Thoracic aorta (tissue), 2 donors: ENCODE measurements at regions not wholly inside any gene's neighbourhood (a gene's known extent, or its start where the extent isn't known, plus 50 kb on each side); places are given as distances from the start of the nearest gene placed in this dataset.

Experiments
- ATAC-seq: fragments of 150-250 bp; one replicate; pipeline ENCODE4 v1.8.0; 2017; ENCODE audit warnings: low read depth; ENCODE audit not compliant: insufficient number of reproducible peaks, low FRiP score
- DNase-seq: peaks from one replicate; pipeline ENCODE4 v3.0.0-alpha.2; 2020; ENCODE audit warnings: low spot score
- H3K27ac ChIP-seq, 2 donors: fragments of 200-600 bp; sonication (generic); 1 replicate in 1 of 2; 2 replicates in 1 of 2; pipeline ENCODE4 v1.5.1; 2016; ENCODE audit warnings: mild to moderate bottlenecking in 2 of 2, moderate library complexity in 2 of 2
- H3K27me3 ChIP-seq: fragments of 200-600 bp; sonication (generic); replicated peaks from 2 replicates; pipeline ENCODE4 v1.6.0; 2016; ENCODE audit warnings: mild to moderate bottlenecking; ENCODE audit not compliant: insufficient read depth
- H3K36me3 ChIP-seq: fragments of 200-600 bp; sonication (generic); one replicate; pipeline ENCODE4 v1.5.1; 2016
- H3K4me1 ChIP-seq, 2 donors: fragments of 200-600 bp; sonication (generic); 1 replicate in 1 of 2; 2 replicates in 1 of 2; pipeline versions ENCODE4 v1.5.1 to v1.6.0; 2016; ENCODE audit warnings: low read depth in 2 of 2, mild to moderate bottlenecking in 1 of 2; ENCODE audit not compliant: control insufficient read depth in 1 of 2
- H3K4me3 ChIP-seq: fragments of 200-600 bp; sonication (generic); 2 replicates; pipeline ENCODE4 v1.5.1; 2016; ENCODE audit warnings: mild to moderate bottlenecking
- H3K9me3 ChIP-seq: fragments of 200-600 bp; sonication (generic); 2 replicates; pipeline ENCODE4 v1.5.1; 2016
- CTCF ChIP-seq: fragments of 200-600 bp; sonication (generic); IDR thresholded peaks from one replicate; pipeline ENCODE4 v1.5.1; 2019; ENCODE audit warnings: antibody characterized with exemption

GRCh38 chr12:107385509-107385908 is 292.2 kb upstream of the CRY1 start:
- TF ChIP-seq CTCF: no peak
- Histone ChIP-seq H3K4me1 (no peaks in the 10 kb centered on the region), H3K9me3 (no peaks in the 10 kb centered on the region), H3K27ac (no peak overlapping the region), H3K4me3 (no peak overlapping the region), H3K36me3 (no peaks in the 10 kb centered on the region), H3K27me3 (no peaks in the 10 kb centered on the region)
- DNase-seq: no peak
- no peak for ATAC-seq

- no peak for TF ChIP-seq CTCF
- Histone ChIP-seq H3K4me1 (no peaks in the 10 kb centered on the region), H3K36me3 (no peaks in the 10 kb centered on the region), H3K27me3 (no peaks in the 10 kb centered on the region), H3K27ac (no peak overlapping the region), H3K9me3 (no peaks in the 10 kb centered on the region), H3K4me3 (no peak overlapping the region)
- ATAC-seq (no peak), DNase-seq (no peak)
Measured at GRCh38 chr12:107386569-107386968, 293.2 kb upstream of the CRY1 start.

- DNase-seq (no peak), ATAC-seq (no peak)
- Histone ChIP-seq H3K27ac (no peak overlapping the region), H3K9me3 (no peaks in the 10 kb centered on the region), H3K4me3 (no peak overlapping the region), H3K27me3 (no peaks in the 10 kb centered on the region), H3K4me1 (no peaks in the 10 kb centered on the region), H3K36me3 (no peaks in the 10 kb centered on the region)
- no peak for TF ChIP-seq CTCF
Measured at GRCh38 chr12:107388263-107388662, 294.9 kb upstream of the CRY1 start.

- no peaks in the 10 kb centered on the region for H3K4me1 ChIP-seq
- no peak overlapping the region for H3K4me3 ChIP-seq
- H3K9me3 ChIP-seq: no peaks in the 10 kb centered on the region
- DNase-seq: no peak
- no peak overlapping the region for H3K27ac ChIP-seq
- TF ChIP-seq CTCF: no peak
- ATAC-seq: no peak
- no peaks in the 10 kb centered on the region for H3K27me3 ChIP-seq
- no peaks in the 10 kb centered on the region for H3K36me3 ChIP-seq
Measured at GRCh38 chr12:107390414-107390813, 295.2 kb upstream of the PWP1 start.

- ATAC-seq (no peak), DNase-seq (no peak)
- Histone ChIP-seq H3K27ac (no peak overlapping the region), H3K9me3 (no peaks in the 10 kb centered on the region), H3K4me1 (no peaks in the 10 kb centered on the region), H3K4me3 (no peak overlapping the region), H3K27me3 (no peaks in the 10 kb centered on the region), H3K36me3 (no peaks in the 10 kb centered on the region)
- TF ChIP-seq CTCF: no peak
Measured at GRCh38 chr12:107393043-107393717, 292.4 kb upstream of the PWP1 start.
